ENCODE measurements at regions not wholly inside any gene's neighbourhood (a gene's known extent, or its start where the extent isn't known, plus 50 kb on each side); places are given as distances from the start of the nearest gene placed in this dataset.

- TF ChIP-seq, protein P1, sequence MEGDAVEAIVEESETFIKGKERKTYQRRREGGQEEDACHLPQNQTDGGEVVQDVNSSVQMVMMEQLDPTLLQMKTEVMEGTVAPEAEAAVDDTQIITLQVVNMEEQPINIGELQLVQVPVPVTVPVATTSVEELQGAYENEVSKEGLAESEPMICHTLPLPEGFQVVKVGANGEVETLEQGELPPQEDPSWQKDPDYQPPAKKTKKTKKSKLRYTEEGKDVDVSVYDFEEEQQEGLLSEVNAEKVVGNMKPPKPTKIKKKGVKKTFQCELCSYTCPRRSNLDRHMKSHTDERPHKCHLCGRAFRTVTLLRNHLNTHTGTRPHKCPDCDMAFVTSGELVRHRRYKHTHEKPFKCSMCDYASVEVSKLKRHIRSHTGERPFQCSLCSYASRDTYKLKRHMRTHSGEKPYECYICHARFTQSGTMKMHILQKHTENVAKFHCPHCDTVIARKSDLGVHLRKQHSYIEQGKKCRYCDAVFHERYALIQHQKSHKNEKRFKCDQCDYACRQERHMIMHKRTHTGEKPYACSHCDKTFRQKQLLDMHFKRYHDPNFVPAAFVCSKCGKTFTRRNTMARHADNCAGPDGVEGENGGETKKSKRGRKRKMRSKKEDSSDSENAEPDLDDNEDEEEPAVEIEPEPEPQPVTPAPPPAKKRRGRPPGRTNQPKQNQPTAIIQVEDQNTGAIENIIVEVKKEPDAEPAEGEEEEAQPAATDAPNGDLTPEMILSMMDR (IDR thresholded peaks at IDR 0.05): no peak
- no peak for TF ChIP-seq POLR2A (IDR thresholded peaks at IDR 0.05)
Observed at GRCh38 chr3:146305808-146306423, 55.0 kb upstream of the PLSCR4 start.
